GM19025 (cell line): ENCODE measurements at regions not wholly inside any gene's neighbourhood (a gene's known extent, or its start where the extent isn't known, plus 50 kb on each side); places are given as distances from the start of the nearest gene placed in this dataset.
"Not testable (repeated sequence)": the region's sequence is repeated elsewhere in the genome, so short reads cannot be mapped to it uniquely, and the experiment has no call there.

Experiments used
- ATAC-seq: cut with Tn5 transposase; IDR thresholded peaks from one replicate; pipeline ENCODE4 v1.9.1; 2021; ENCODE audit warnings: mild to moderate bottlenecking, low read depth, moderate library complexity; ENCODE audit not compliant: unreplicated experiment

DNA sequence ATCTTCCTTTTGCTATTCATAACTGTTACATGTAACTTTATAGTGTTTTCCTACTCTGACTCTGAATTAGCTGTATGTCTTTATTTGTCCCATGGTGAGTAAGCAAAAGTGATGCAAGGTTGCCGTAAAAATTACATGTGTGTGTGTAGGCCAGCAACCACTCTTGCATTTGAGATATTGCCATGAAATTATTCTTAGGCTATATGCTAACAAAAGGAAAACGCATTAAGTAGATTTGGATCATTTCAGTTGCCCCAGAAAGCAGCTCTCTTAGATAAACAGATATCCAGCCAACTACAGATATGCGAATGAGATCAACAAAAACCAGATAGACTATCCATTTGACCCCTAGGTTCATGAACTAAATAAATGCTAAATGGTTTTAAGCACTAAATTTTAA, 73.6 kb downstream of the CYLC2 start:
- ATAC-seq, result no peak

DNA sequence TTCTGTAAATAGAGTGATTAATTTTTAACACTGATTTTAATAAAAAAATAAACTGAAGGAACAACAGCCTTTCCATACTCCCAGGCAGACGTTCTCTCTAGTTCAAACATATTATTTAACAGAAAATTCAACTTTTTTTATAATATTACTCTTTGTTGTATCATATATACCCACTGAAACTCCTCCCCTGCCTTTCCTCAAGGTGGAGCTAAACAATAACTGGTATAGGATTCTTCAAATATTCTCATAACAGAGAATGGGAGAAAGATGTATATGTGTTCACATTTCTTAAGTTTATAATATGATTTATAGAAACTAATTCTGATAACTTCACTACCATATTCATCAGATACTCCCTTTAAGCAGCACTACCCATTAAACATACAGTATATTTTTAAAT, 83.4 kb downstream of the CYLC2 start:
- no peak for ATAC-seq

DNA sequence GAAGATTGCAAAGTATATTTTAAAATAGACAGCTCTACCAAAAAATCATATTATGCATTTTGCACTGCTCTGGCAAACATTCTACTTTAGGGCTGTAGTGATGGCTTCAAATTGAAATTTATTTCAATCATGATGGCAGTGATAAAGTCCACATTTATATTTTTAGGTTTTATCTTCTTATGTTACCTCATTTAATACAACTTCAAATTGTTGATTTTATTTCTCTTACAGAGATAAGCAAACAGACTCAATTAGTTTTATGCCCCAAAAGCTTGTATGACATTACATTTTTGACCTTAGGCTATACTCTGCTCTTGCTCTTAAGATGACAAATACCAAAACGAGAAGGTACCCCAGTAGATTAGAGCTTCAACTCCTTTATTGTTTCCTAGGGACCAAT, 87.4 kb downstream of the CYLC2 start:
- no peak for ATAC-seq

DNA sequence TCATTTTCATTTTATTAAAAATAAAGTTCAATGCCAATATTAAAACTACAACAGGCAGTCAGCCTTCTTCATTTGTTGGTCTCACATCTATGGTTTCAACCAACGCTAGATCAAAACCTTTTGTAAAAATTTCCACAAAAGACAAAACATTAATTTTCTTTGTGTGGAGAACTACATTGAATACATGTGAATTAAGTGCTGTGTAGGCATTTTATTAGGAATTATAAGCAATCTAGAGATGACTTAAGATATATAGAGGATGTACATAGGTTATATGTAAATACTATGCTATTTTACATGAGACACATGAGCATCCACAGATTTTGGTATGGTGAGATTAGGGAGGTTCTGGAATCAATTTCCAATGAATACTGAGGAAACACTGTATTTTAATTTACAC, 94.2 kb downstream of the CYLC2 start:
- ATAC-seq, result no peak

DNA sequence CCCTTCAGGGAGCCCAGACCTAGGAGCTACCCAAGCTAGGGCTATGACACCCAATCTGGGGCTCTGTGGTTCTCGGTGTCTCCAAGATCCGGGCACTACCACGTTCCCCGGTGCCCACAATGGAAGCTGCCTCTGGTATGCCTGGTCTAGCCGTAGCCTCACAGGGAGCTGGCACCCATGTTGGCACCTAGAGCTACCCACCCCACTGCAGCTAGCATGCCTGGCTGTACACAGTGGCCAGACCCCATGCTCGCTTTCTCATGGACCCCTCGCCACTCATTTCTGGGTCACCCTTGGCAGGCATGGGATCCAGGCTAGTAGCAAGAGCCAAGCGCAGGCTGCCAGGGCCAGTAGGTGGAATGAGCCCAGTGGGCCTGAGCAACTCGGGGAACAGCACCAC, 109.0 kb downstream of the CYLC2 start:
- ATAC-seq, result no peak

DNA sequence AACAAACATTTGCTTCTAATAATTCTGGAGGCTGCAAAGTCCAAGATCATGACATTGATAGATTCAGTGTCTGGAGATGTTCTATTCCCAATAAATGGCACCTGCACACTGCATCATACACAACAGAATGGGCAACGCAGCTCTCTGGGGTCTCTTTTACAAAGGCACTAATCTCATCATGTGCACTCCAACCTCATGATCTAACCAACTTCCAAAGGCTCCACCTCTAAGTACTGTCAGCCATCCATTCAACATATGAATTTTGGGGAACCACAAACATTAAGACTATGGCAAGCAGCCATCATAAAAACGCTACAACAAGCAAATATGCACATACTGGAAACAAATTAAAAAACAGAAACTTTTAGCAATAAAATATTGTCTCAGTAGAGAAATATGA, 121.1 kb downstream of the CYLC2 start:
- ATAC-seq, result no peak

DNA sequence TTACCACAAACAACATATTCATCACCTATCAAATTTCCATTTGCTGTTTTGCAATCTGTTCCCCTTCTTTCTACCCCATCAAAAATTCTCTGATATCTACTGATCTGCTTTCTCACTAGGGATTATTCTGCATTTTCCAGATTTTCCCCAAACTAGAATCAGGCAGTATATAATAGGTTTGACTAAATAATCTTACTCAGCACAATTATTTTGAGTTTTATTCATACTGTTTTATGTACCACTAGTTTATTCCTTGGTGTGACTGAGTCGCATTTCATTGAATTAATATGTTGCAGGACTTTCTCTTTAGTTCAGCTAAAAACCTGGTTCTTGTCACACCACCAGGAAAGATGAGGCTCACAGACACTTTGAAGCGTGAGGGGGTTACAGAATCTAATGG, 131.4 kb downstream of the CYLC2 start:
- no peak for ATAC-seq

DNA sequence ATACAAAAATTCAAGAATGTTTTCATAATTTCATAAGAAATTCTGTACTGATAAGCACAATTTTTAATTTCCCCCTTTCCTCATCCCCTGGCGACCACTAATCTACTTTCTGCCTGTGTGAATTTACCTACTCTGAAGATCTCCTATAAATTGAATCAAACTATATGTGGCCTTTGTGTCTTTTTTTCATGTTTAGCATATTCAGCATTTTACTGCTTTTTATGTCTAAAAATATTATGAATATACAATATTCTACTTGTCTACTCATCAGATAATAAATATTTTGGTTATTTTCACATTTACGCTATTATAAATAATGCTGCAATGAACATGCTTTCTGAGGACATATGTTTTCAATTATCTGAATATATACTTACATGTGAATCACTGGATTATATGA, 144.8 kb downstream of the CYLC2 start:
- no peak for ATAC-seq

DNA sequence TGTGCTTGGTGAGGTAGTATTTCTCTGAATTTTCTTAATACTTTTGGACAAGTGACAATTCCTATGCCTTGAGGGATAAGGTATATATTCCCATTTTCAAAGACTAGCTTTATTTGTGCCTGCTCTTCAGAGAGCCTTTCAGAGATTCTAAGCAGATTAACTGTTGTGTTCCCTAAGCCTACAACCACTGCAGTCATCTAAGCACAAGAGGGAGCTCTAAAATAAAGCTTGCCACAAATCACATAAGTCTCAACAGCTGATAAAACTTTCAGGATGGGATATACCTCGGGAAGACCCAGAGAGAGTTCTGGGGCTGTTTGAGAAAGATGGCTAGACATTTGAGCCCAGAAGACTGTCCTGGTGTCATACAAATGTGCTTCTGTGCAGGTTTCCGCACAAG, 157.3 kb downstream of the CYLC2 start:
- ATAC-seq, result no peak

DNA sequence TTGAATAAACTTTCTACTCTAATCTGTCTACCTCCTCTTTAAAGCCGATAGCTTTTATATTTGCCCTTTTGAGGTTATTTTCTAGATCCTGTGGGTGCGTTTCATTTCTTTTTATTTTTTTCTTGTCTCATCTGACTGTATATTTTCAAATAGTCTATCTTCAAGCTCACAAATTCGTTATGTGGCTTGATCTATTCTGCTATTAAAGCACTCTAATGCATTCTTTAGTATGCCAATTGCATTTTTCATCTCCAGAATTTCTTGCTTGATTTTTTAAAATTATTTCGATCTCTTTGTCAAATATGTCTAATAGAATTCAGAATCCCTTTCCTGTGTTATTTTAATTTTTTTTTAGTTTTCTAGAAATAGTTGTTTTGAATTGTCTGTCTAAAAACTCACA, 172.4 kb downstream of the CYLC2 start:
- no peak for ATAC-seq

DNA sequence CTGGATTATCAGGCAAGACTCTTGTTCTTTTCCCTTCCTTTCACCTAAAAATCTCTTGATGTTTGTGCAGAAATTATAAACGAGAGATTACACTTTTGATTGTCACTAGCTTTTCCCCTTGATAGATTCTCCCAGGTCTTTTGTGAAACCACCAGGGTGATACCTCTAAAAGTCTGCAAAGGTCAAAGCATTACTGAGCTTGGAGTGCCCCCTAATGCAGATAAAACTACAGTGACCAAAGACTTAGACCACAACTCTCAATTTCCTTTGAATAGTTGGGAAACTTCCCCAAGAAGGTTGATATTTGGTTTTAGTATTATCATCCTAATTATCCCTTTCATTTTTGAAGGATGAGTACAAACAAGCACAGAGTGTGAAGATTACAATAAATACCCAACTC, 173.1 kb downstream of the CYLC2 start:
- ATAC-seq, result no peak

DNA sequence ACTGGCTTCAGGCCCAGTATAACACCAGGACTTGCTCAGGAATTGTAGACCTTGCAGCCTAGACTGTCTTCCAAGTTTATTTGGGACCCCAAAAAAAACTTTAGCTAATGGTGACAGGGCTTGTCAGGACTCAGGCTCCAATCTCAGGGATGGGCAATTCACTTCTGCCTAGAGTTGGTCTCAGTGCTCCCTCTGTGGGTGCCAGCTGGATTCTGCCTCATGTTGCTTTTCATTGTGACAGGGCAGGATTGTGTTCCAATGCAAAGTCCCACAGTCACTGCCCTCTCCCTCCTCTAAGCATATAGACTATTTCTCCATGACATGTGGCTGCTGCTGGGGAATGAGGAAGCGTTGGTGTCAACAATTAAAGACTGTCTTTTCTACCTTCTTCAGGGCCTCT, 174.7 kb downstream of the CYLC2 start:
- ATAC-seq, result no peak

DNA sequence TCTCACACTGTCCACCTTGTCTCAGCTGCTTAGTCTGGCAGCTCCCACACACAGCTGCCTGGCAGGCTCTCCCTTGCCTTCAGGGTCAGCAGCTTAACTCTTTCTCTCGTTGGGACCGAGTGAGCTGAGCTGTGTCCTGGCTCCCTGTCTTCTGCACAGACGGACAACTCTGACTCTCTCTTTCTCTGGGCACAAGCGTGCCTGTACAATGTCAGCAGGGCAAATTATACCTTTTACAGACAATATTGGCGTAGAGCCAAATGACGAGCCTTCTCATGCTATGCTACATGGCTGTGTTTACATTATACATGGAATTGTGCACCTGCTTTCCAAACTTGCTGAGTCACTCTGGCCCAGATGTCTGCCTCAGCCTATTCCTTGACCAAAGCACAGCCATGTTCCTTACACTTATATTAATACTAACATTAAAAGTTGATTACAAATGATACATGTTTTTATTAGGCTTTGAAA, 188.6 kb downstream of the CYLC2 start:
- ATAC-seq, result no peak

DNA sequence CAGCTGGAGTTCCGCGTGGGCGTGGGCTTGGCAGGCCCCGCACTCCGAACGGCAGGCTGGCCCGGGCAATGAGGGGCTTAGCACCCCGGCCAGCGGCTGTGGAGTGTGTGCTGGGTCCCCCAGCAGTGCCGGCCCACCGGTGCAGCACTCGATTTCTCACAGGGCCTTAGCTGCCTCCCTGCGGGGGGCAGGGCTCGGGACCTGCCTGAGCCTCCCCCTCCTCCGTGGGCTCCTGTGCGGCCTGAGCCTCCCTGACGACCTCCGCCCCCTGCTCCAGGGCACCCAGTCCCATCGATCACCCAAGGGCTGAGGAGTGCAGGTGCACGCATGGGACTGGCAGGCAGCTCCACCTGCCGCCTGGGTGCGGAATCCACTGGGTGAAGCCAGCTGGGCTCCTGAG, 191.8 kb downstream of the CYLC2 start:
- ATAC-seq, result no peak

DNA sequence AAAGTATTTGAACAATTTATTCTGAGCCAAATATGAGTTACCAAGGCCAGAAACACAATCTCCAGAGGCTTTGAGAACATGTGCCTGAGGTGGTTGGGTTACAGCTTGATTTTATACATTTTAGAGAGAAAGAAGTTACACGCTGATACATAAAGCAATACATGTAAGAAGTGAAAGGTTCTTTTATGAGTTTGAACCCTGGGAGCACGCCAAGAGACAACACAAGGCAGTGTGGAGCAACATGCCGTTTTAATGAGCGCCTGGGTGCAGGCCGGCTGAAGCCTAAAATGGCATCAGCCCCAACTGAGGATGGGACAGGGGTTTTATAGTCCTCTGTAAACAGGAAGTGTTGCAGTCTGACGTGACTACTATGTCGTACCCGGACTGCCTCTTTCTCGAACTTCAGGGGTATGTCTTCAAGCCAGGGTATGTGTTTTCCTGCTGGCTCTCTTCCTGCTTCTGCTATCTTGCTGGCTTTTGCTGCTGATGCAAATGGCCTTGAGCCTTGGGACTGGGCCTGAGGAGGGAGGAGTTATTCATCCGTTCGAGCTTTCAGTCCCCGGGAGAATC, 193.7 kb downstream of the CYLC2 start:
- ATAC-seq, result no peak

DNA sequence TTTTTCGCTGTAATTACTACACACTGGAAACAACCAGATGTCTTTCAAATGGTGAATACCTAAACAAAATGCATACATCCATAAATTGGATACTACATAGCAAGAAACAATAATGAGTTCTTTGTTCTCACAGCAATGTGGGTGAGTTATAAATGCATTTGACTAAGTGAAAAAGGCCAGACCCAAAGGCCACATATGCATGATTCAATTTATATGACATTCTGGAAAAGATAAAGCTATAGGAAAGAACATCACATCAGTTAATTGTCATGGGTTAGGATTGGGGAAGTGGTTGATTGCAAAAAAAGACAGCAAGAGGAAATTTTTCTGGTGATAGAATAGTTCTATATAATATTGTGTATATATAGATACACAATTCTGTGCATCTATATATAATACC, 198.9 kb downstream of the CYLC2 start:
- no peak for ATAC-seq

DNA sequence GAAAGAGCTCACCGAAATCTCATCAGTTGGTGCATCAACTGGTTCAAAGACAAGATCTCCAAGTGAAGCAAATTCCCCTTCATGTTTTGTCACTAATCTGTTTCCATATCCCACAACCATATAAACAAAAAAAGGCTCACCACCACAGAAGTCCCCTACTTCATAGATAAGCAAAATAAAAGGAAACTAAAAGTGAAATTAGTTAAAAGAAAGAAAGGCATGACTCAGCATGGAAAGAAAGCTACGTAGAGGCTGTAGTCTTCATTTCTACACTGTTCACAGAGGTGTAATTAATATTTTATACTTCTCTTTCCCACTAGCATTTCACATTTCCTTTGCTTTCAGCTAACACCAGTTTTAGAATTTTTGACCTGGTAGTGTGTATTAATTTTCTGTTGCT, 208.0 kb downstream of the CYLC2 start:
- no peak for ATAC-seq

DNA sequence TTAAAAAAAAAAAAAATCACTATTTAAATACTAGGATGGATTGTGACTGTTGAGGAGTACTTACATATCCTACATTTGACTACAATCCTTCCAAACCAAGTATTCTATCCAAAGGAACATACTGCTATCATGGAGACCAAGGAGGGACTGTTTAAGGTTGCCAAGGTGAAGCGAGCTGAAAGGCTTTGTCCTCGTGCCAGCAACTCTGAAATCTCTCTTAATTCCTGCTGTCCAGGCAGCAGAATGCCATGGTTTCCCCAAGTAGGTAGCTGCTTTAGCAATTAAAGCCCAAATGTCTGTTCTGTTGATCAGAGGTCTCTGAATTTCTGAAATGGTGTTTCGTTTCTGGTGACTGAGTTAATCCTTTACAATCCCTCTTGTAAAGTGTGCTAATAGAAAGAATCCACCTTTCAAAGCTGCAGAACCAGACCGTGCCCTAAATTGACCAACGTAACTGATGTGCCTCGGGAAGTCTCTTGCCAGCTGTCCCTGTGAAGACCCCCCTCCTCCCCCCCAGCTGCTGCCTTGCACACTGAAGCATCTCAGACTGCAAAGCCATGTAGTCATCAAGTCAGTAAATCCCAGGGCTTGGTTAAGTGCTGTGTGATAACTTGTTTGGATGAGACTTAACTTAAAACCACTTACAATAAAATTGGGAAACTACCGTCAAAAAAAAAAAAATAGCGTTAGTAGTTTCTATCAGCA, 210.9 kb downstream of the CYLC2 start:
- ATAC-seq, result not testable (repeated sequence)

DNA sequence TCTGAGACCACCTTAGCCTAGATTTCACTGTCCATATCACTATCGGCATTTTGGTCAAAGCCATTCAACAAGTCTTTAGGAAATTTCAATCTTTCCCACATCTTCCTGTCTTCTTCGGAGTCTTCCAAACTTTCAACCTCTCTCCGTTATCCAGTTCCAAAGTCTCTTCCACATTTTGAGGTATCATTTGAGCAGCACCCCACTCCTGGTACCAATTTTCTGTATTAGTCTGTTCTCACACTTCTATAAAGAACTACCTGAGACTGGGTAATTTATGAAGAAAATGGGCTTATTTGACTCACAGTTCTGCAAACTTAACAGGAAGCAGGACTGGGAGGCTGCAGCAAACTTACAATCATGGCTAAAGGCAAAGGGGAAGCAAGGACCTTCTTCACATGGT, 215.5 kb downstream of the CYLC2 start:
- no peak for ATAC-seq

DNA sequence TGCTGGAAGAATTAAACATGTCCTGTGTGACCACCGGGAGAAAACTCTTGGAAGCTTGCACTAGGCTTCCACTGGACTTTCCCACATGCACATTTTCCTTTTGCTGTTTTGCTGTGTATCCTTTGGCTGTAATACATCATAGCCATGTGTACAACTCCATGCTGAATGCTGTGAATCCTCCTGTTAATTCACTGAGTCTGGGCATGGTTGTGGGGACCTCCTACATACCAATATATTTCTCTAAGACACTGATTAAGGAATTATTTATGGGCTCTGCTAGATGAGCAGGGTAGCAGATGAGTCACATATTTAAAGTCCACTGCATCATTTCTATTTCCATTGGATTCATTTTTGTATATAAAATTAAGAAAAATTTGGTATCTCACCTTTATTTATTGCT, 220.1 kb downstream of the CYLC2 start:
- no peak for ATAC-seq

DNA sequence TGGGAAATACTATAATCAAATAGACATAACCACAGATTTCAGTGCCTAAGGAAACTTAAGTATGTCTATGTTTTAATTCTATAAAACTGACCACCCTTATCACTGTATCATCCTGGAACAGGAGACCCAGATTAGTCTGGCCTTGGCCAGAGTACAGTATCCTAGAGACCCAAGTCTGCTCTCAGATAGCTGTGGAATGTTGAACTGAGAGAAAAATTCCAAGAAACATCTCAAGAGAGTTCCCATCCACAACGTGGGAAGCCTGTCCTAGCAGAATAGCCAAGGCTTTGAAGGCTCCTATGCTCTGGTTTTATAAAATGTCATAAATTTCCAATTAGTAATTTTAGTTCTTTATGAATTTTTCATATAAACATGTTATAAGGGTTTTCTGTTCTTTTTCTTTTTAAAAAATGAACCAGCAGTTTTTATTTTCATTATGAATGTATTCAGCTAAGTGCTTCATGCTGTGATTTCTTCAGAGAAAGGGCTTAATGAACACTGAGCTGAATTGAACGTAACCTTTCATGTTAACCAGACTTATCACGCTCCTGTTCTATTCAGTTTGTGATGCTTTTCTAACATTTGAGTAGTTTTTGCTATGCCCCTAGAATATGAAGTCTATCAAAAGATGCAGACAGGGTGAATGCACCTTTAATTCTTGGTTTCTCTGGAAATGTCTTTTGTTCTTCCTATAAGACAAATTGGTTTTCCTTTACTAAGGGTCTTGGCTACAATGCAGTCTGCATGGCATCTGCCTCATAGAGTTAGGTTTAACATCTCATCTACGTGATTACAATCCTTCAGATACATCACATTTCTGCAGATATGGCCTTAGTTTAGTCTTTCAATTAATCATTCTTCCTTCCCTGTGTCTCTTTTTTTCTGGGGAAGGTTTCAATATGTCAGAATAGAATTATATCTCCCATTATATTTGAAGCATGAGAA, 230.8 kb downstream of the CYLC2 start:
- no peak for ATAC-seq

DNA sequence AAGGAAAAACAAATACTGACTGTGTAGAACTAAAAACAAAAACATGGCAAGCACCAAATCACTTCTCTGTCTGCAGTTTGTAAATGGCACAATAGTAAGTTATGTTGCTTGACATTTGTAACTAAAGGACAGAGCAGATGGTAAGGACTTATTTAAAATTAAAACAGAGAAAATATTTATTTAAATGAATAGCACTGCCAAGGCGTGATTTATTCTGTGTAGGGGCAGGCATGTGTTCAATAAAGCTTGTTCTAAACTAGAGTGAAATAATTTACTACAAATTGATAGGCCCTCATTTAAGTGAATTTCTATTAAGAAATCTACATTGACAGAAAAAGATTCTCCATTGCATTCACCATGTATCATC, 231.5 kb downstream of the CYLC2 start:
- no peak for ATAC-seq
